LNCAP (cell line): ENCODE measurements at regions not wholly inside any gene's neighbourhood (a gene's known extent, or its start where the extent isn't known, plus 50 kb on each side); places are given as distances from the start of the nearest gene placed in this dataset.

Experiments
- CTCF ChIP-seq: fragments of 450-650 bp; IDR thresholded peaks from 2 replicates; pipeline ENCODE4 v1.5.1; 2017; ENCODE audit warnings: mild to moderate bottlenecking

DNA sequence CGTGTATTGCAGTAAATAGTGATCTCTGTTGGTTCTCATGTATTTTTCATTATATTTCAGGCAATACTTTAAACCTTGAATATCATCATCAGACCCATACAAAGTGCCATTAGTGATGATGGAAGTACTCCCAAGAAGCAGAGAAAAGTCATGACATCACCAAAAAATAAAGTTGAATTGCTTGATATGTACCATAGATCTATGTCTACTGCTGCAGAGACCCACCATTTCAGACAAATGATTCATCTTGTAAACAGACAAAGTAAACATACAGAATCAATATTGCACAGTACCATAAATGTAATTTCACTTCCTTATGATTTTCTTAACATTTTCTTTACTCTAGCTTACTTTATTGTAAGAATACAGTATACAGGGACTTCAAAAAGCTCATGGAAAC, 347.8 kb downstream of the IPMK start:
- no peak for TF ChIP-seq CTCF

DNA sequence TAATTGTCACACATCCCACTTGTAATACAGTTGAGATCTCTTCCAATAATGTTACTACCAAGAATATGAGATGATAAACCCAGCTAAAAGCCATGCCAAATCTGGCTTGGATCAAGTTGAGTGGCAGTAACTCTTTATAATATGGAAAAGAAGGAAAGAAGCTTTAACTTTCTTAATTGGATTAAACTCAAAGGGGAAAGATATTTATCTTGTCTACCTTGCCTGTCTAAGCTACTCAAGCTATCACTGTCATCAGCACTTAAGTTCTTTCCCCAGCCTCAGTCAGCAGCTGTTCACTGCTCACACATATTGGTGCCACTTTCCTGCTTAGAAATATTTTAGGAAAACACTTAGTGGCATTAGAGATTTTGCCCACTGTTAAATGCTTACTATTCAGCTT, 350.7 kb downstream of the IPMK start:
- no peak for TF ChIP-seq CTCF

DNA sequence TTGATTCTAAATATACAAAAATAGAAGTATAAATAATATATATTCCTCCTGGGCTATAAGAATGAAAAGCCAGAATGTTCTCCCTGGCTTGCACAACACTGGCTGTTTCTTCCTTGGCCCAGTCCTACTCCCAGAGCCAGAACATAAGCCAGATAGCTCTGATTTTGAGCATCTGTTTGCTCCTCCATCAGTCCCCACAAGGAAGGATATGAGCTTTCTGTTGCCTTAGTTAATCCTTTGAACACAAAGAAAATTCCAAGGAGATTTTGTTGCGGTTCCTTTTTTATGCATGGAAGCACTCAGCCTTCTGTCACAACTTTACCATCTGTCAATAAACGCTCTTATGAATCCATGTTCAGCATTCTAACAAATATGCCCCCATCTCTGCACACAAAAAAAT, 361.8 kb downstream of the IPMK start:
- TF ChIP-seq CTCF = no peak

DNA sequence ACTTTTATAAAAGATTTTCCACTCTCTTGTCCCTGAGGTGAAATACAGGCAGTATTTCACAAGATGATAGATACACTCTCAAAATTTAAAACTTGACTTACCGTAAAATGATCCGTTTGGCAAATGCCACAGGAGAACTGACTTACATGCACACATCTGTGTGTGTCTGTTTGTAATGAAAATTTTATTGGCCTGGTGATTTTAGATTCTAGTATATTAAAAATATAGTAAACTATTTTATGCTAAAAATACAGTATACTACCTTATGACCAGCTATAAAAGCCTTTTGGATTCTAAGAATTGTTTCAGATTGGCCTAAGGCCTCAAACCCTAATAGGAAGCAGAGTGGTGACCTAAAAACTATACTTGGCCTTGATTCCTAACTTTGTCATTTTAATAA, 362.7 kb downstream of the IPMK start:
- TF ChIP-seq CTCF = no peak

DNA sequence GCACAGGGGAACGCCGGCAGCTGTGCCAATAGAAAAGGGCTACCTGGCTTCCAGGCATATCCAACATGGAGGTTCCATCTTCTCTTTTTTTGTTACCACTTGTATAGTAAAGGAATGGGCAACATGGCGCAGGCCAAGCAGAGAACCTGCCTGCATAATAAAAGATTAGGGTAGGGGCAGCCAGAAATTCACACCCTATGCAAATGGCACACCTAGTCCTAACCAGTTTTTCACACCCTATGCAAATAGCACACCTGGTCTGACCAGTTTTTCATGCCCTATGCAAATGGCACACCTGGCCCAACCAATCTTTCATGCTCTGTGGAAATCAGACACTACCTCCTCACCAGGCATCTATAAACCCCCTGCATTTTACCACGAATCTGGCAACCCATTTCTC, 369.5 kb downstream of the IPMK start:
- no peak for TF ChIP-seq CTCF

GRCh38 chr10:57897611-57898010, 370.1 kb downstream of the IPMK start:
- no peak for TF ChIP-seq CTCF

DNA sequence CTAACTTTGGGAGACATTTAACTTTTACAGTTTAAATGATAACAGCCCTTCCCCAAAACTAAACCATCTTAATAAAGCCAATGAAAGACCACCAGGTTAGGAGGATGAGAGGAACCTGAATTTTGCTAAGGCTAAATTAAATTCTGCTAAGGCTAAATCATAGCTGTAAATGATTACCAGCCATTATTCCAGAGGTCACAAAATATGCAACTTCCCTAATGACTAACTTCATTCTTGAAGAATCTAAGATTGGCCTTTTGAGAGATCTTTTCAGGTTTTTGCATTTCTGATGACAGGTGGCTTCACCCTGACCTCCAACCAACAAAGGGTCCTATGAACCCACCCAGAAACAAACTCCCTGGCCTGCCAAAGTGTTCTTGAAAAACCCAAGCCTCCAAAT, 373.3 kb downstream of the IPMK start:
- TF ChIP-seq CTCF = no peak

- TF ChIP-seq CTCF = no peak
These were observed 376.3 kb downstream of the IPMK start for GRCh38 chr10:57891201-57892006.
